Sigmoid colon (tissue), 6 donors: ENCODE measurements at regions not wholly inside any gene's neighbourhood (a gene's known extent, or its start where the extent isn't known, plus 50 kb on each side); places are given as distances from the start of the nearest gene placed in this dataset.

ENCODE experiments used
- DNase-seq: peaks from one replicate; pipeline ENCODE4 v3.0.0-alpha.2; 2019
- H3K27ac ChIP-seq, 4 donors: fragments of 200-600 bp; sonication (generic); one replicate each; pipeline ENCODE4 v1.5.1; 2016 to 2019; ENCODE audit warnings: mild to moderate bottlenecking in 1 of 4
- H3K27me3 ChIP-seq, 3 donors: fragments of 200-600 bp; sonication (generic); one replicate each; pipeline ENCODE4 v1.5.1; 2019; ENCODE audit warnings: mild to moderate bottlenecking in 1 of 3
- H3K36me3 ChIP-seq, 4 donors: fragments of 200-600 bp; sonication (generic); one replicate each; pipeline ENCODE4 v1.5.1; 2016 to 2019
- H3K4me1 ChIP-seq, 4 donors: fragments of 200-600 bp; sonication (generic); one replicate each; pipeline ENCODE4 v1.5.1; 2017 to 2019
- H3K4me3 ChIP-seq, 4 donors: fragments of 200-600 bp; sonication (generic); one replicate each; pipeline ENCODE4 v1.5.1; 2017 to 2019; ENCODE audit warnings: mild to moderate bottlenecking in 2 of 4, moderate library complexity in 1 of 4
- H3K9me3 ChIP-seq, 4 donors: fragments of 200-600 bp in 3 of 4; sonication (generic) in 3 of 4; one replicate each; pipeline versions ENCODE4 v1.5.1 to v1.6.1; 2013 to 2019
- EP300 ChIP-seq, 4 donors: sonication (generic); formaldehyde crosslinking; IDR thresholded peaks; one replicate each; pipeline ENCODE4 v1.6.1; 2017; ENCODE audit warnings: antibody characterized with exemption in 4 of 4
- POLR2A ChIP-seq, 2 donors: fragments of 450-650 bp; IDR thresholded peaks; one replicate each; pipeline ENCODE4 v1.6.1; 2016; ENCODE audit warnings: antibody characterized with exemption in 2 of 2, mild to moderate bottlenecking in 2 of 2, moderate library complexity in 2 of 2
- POLR2AphosphoS5 ChIP-seq, 4 donors: sonication (generic); formaldehyde crosslinking; IDR thresholded peaks; one replicate each; pipeline ENCODE4 v1.6.1; 2017; ENCODE audit warnings: antibody characterized with exemption in 4 of 4
- WGBS, 2 donors: extraction: QIAGEN DNeasy Blood & Tissue Kit; methylation state at CpG; one replicate each; pipeline ENCODE4 v1.1.7; 2013; 5-methylcytosine and 5-hydroxymethylcytosine counted together
- intact Hi-C: fragments of 100-400 bp; cut with DNase I; formaldehyde crosslinking; loops from one replicate; pipeline ENCODE4 v1.15.1; 2023
- TF ChIP-seq, protein P1 (sequence below), 4 experiments: fragments of 450-650 bp in 3 of 4; fragments of 200-600 bp in 1 of 4; IDR thresholded peaks; one replicate each; pipeline ENCODE4 v1.5.1; 2016 to 2019; ENCODE audit warnings: antibody characterized with exemption in 4 of 4, mild to moderate bottlenecking in 3 of 4, moderate library complexity in 2 of 4
- donor health status: healthy with polysubstance abuse.
- donor health status: healthy.

- Histone ChIP-seq H3K27me3 (no peaks in the 10 kb centered on the region), H3K27ac (no peak overlapping the region), H3K9me3 (no peaks in the 10 kb centered on the region), H3K4me1 (no peaks in the 10 kb centered on the region), H3K36me3 (no peaks in the 10 kb centered on the region), H3K4me3 (no peak overlapping the region)
- WGBS, 2 donors: 60 to 77% methylated on average over 1 of the region's 1 CpG
- no peak for TF ChIP-seq EP300 (IDR thresholded peaks at IDR 0.05)
- intact Hi-C loops: no loop called here
- no peak for DNase-seq
Observed at GRCh38 chr6:18335948-18336347, 51.2 kb upstream of the RNF144B start.

GRCh38 chr6:18334251-18334650 lies 52.9 kb upstream of the RNF144B start:
- no peak overlapping the region for H3K4me3 ChIP-seq
- H3K27ac ChIP-seq: no peak overlapping the region
- H3K9me3 ChIP-seq: no peaks in the 10 kb centered on the region
- no peak for DNase-seq
- 94% methylated on average over 2 of the region's 2 CpGs for WGBS, 2 donors
- no peaks in the 10 kb centered on the region for H3K27me3 ChIP-seq
- intact Hi-C loops: no loop called here
- TF ChIP-seq POLR2A (IDR thresholded peaks at IDR 0.05) (no peak), POLR2AphosphoS5 (IDR thresholded peaks at IDR 0.05) (no peak), EP300 (IDR thresholded peaks at IDR 0.05) (no peak)
- TF ChIP-seq, protein P1, sequence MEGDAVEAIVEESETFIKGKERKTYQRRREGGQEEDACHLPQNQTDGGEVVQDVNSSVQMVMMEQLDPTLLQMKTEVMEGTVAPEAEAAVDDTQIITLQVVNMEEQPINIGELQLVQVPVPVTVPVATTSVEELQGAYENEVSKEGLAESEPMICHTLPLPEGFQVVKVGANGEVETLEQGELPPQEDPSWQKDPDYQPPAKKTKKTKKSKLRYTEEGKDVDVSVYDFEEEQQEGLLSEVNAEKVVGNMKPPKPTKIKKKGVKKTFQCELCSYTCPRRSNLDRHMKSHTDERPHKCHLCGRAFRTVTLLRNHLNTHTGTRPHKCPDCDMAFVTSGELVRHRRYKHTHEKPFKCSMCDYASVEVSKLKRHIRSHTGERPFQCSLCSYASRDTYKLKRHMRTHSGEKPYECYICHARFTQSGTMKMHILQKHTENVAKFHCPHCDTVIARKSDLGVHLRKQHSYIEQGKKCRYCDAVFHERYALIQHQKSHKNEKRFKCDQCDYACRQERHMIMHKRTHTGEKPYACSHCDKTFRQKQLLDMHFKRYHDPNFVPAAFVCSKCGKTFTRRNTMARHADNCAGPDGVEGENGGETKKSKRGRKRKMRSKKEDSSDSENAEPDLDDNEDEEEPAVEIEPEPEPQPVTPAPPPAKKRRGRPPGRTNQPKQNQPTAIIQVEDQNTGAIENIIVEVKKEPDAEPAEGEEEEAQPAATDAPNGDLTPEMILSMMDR (IDR thresholded peaks at IDR 0.05): no peak
- H3K4me1 ChIP-seq: no peaks in the 10 kb centered on the region
- H3K36me3 ChIP-seq: no peaks in the 10 kb centered on the region

DNA sequence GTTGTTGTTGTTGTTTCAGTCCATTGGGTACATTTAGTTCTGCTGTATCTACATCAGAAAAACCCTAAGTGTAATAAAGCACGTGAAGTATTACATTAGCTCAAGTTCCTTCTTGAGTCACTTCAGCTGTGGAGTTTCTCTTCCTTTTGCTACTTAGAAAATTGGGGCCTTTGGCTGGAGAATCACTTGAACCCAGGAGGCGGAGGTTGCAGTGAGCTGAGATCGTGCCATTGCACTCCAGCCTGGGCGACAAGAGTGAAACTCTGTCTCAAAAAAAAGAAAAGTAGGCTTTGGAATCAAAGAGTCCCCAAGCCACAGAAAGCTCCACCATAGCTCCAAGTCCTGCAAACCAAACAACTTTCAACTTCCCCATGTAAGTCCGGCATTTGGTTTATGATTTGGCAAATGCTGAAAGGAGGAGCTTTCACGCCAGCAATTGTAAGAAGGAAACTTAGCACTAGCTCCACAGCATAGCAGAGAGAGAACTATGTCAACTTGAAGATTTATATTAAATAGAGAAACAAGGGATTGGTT lies 56.5 kb upstream of the RNF144B start:
- Histone ChIP-seq H3K4me1 (peaks cover 0 to 11% (median 0%) of the 10 kb centered on the region in 4 donors), H3K27ac (peak overlapping the region in 3 of 4 donors; percentile 37 to 58 (median 52)), H3K4me3 (no peak overlapping the region), H3K27me3 (no peaks in the 10 kb centered on the region), H3K36me3 (no peaks in the 10 kb centered on the region), H3K9me3 (no peaks in the 10 kb centered on the region)
- intact Hi-C loops: no loop called here
- no peak for DNase-seq
- WGBS, 2 donors: 50 to 75% methylated on average over 6 of the region's 6 CpGs
- TF ChIP-seq, protein P1 (IDR thresholded peaks at IDR 0.05): no peak
- TF ChIP-seq POLR2AphosphoS5 (IDR thresholded peaks at IDR 0.05) (peak in 2 of 4 donors; percentile 6 to 20), EP300 (IDR thresholded peaks at IDR 0.05) (peak in 3 of 4 donors; percentile 53 to 92 (median 86))

- peaks cover 0 to 11% (median 0%) of the 10 kb centered on the region in 4 donors for H3K4me1 ChIP-seq
- intact Hi-C loops: no loop called here
- H3K27me3 ChIP-seq: no peaks in the 10 kb centered on the region
- no peaks in the 10 kb centered on the region for H3K9me3 ChIP-seq
- no peaks in the 10 kb centered on the region for H3K36me3 ChIP-seq
- H3K27ac ChIP-seq: peak overlapping the region; percentile 25 to 66 (median 40)
- 67 to 68% methylated on average over 3 of the region's 3 CpGs for WGBS, 2 donors
- TF ChIP-seq, protein P1 (IDR thresholded peaks at IDR 0.05): no peak
- no peak for TF ChIP-seq POLR2AphosphoS5 (IDR thresholded peaks at IDR 0.05)
- no peak for TF ChIP-seq POLR2A (IDR thresholded peaks at IDR 0.05)
- TF ChIP-seq EP300 (IDR thresholded peaks at IDR 0.05): no peak
- no peak overlapping the region for H3K4me3 ChIP-seq
- no peak for DNase-seq
Observed at GRCh38 chr6:18329776-18330175, 57.4 kb upstream of the RNF144B start.

DNA sequence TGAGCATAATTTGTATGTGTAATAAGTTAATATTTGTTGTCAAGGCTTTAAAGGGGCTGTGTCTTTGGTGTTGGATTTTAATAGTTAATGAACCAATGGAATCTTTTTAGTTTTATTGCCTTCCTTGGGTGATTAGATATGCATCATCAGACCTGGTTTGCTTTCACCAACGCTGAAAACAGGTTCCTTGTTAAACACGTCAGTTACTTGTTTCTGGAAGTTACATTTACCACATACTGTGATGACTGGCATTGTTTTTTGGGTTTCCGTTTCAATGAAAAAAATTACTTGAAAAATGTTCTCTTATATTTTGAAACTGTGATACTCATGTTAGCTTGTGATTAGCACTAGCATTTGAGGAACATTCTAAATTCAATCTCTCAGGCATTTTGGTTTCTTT lies 58.6 kb upstream of the RNF144B start:
- DNase-seq: no peak
- peak in 2 of 4 donors; percentile 28 to 62 for TF ChIP-seq EP300 (IDR thresholded peaks at IDR 0.05)
- TF ChIP-seq POLR2AphosphoS5 (IDR thresholded peaks at IDR 0.05): peak in 1 of 4 donors; percentile 21
- TF ChIP-seq, protein P1 (IDR thresholded peaks at IDR 0.05): no peak
- TF ChIP-seq POLR2A (IDR thresholded peaks at IDR 0.05): no peak
- no peaks in the 10 kb centered on the region for H3K27me3 ChIP-seq
- no peak overlapping the region for H3K4me3 ChIP-seq
- intact Hi-C loops: no loop called here
- H3K4me1 ChIP-seq: peaks cover 0 to 11% (median 0%) of the 10 kb centered on the region in 4 donors
- H3K9me3 ChIP-seq: no peaks in the 10 kb centered on the region
- peak overlapping the region in 3 of 4 donors; percentile 36 to 66 (median 37) for H3K27ac ChIP-seq
- no peaks in the 10 kb centered on the region for H3K36me3 ChIP-seq
- 36 to 50% methylated on average over 3 of the region's 3 CpGs for WGBS, 2 donors
